ENCODE measurements at regions not wholly inside any gene's neighbourhood (a gene's known extent, or its start where the extent isn't known, plus 50 kb on each side); places are given as distances from the start of the nearest gene placed in this dataset.
"Not testable (repeated sequence)": the region's sequence is repeated elsewhere in the genome, so short reads cannot be mapped to it uniquely, and the experiment has no call there.

- ATAC-seq, result no peak
- no peaks in the 10 kb centered on the region for H3K9me3 ChIP-seq
- 87 to 98% (median 90%) methylated on average over 2 of the region's 2 CpGs for WGBS, 4 donors
- no peaks in the 10 kb centered on the region for H3K36me3 ChIP-seq
- H3K4me3 ChIP-seq, result no peak overlapping the region
- H3K4me1 ChIP-seq, result no peaks in the 10 kb centered on the region
- DNase-seq, result no peak
- no peak overlapping the region for H3K27ac ChIP-seq
- peaks cover 0 to 3% (median 0%) of the 10 kb centered on the region in 9 donors for H3K27me3 ChIP-seq
- intact Hi-C loops (cut with DNase I), result no loop called here
- TF ChIP-seq CTCF (IDR thresholded peaks at IDR 0.05) (no peak), POLR2A (IDR thresholded peaks at IDR 0.05) (no peak)
Observed at GRCh38 chr21:38114717-38115333, 142.0 kb upstream of the KCNJ15 start.

- H3K27ac ChIP-seq, result no peak overlapping the region
- intact Hi-C loops (cut with DNase I), result no loop called here
- H3K36me3 ChIP-seq, result no peaks in the 10 kb centered on the region
- DNase-seq (no peak), ATAC-seq (no peak)
- H3K27me3 ChIP-seq, result peaks cover 0 to 3% (median 0%) of the 10 kb centered on the region in 9 donors
- H3K4me3 ChIP-seq, result no peak overlapping the region
- WGBS, 4 donors, result 90 to 91% (median 91%) methylated on average over 3 of the region's 3 CpGs
- TF ChIP-seq POLR2A (IDR thresholded peaks at IDR 0.05), result no peak
- H3K9me3 ChIP-seq, result no peaks in the 10 kb centered on the region
- H3K4me1 ChIP-seq, result no peaks in the 10 kb centered on the region
Observed at GRCh38 chr21:38115870-38116269, 140.9 kb upstream of the KCNJ15 start.

- intact Hi-C loops (cut with DNase I), result loop anchor here in 2 of 10 donors (10.0 kb wide), 2 partner anchors 205 to 215 kb away; partner anchors contain the start of gene KCNJ6 (in 1 of the 2)
- H3K9me3 ChIP-seq, result no peaks in the 10 kb centered on the region
- no peaks in the 10 kb centered on the region for H3K36me3 ChIP-seq
- TF ChIP-seq CTCF (IDR thresholded peaks at IDR 0.05) (no peak), POLR2A (IDR thresholded peaks at IDR 0.05) (no peak)
- no peak overlapping the region for H3K27ac ChIP-seq
- ATAC-seq (no peak), DNase-seq (no peak)
- H3K4me1 ChIP-seq, result no peaks in the 10 kb centered on the region
- H3K27me3 ChIP-seq, result no peaks in the 10 kb centered on the region
- 90 to 96% (median 92%) methylated on average over 4 of the region's 4 CpGs for WGBS, 4 donors
- H3K4me3 ChIP-seq, result no peak overlapping the region
Observed at GRCh38 chr21:38119793-38120192, 137.0 kb upstream of the KCNJ15 start.

- ATAC-seq, result not testable (repeated sequence)
Observed at GRCh38 chr21:38120679-38120983, 136.2 kb upstream of the KCNJ15 start.

GRCh38 chr21:38120984-38121855 is 135.6 kb upstream of the KCNJ15 start:
- no peaks in the 10 kb centered on the region for H3K36me3 ChIP-seq
- TF ChIP-seq POLR2A (IDR thresholded peaks at IDR 0.05), result no peak
- no peak for TF ChIP-seq CTCF (IDR thresholded peaks at IDR 0.05)
- intact Hi-C loops (cut with DNase I), result loop anchor here in 2 of 10 donors (10.0 kb wide), 2 partner anchors 206 to 216 kb away; partner anchors contain the start of gene KCNJ6 (in 1 of the 2)
- DNase-seq (no peak), ATAC-seq (no peak)
- H3K27me3 ChIP-seq, result no peaks in the 10 kb centered on the region
- no peaks in the 10 kb centered on the region for H3K9me3 ChIP-seq
- H3K4me1 ChIP-seq, result no peaks in the 10 kb centered on the region
- H3K4me3 ChIP-seq, result no peak overlapping the region
- WGBS, 4 donors, result 92 to 93% (median 93%) methylated on average over 32 of the region's 32 CpGs
- no peak overlapping the region for H3K27ac ChIP-seq

More at GRCh38 chr21:38120679-38120983, 136.2 kb upstream of the KCNJ15 start:
- not testable (repeated sequence) for H3K27ac ChIP-seq, H3K36me3 ChIP-seq, H3K27me3 ChIP-seq, DNase-seq, H3K9me3 ChIP-seq, H3K4me3 ChIP-seq, H3K4me1 ChIP-seq
- intact Hi-C loops (cut with DNase I), result loop anchor here in 2 of 10 donors (10.0 kb wide), 2 partner anchors 206 to 216 kb away; partner anchors contain the start of gene KCNJ6 (in 1 of the 2)
- 91 to 94% (median 94%) methylated on average over 6 of the region's 6 CpGs for WGBS, 4 donors

Measured in heart left ventricle (tissue), 16 donors.